SK-N-SH (cell line): ENCODE measurements at regions not wholly inside any gene's neighbourhood (a gene's known extent, or its start where the extent isn't known, plus 50 kb on each side); places are given as distances from the start of the nearest gene placed in this dataset.

Experiments
- CTCF ChIA-PET: fragments of 300-600, 350-600 bp; formaldehyde crosslinking; extraction: SDS; loops from one replicate; lab custom pipeline; 2021; lab: Yijun Ruan, JAX
- POLR2A ChIA-PET: fragments of 350-600 bp; sonication (Branson Sonifier 250); formaldehyde crosslinking; extraction: SDS; loops from one replicate; lab custom pipeline; 2020; ENCODE audit warnings: antibody characterized with exemption, inconsistent platforms; lab: Yijun Ruan, JAX
- DNase-seq: peaks from one replicate; pipeline ENCODE4 v3.0.0; 2012
- H2AFZ ChIP-seq: fragments of 200-600 bp; sonication (generic); 2 replicates; pipeline ENCODE4 v1.8.1; 2016; ENCODE audit warnings: antibody characterized with exemption, mild to moderate bottlenecking, low read depth
- H3F3A ChIP-seq: fragments of 200-600 bp; sonication (generic); replicated peaks from 2 replicates; pipeline ENCODE3; 2016; ENCODE audit warnings: antibody characterized with exemption, mild to moderate bottlenecking; ENCODE audit not compliant: insufficient read depth
- H3K27ac ChIP-seq, 2 experiments: fragments of 200-500 bp in 1 of 2; fragments of 200-600 bp in 1 of 2; sonication (Bioruptor generic) in 1 of 2; sonication (generic), shearing (Covaris generic) in 1 of 2; 2 replicates each; pipeline versions ENCODE4 v1.5.1 to v1.6.1; 2014 to 2016; ENCODE audit warnings: low read depth in 2 of 2, inconsistent platforms in 1 of 2, low read length in 1 of 2, mild to moderate bottlenecking in 1 of 2, mixed read lengths in 1 of 2
- H3K27me3 ChIP-seq: fragments of 200-600 bp; sonication (generic), shearing (Covaris generic); 2 replicates; pipeline ENCODE4 v1.6.1; 2016; ENCODE audit warnings: mixed run types; ENCODE audit not compliant: insufficient read depth
- H3K36me3 ChIP-seq, 2 experiments: fragments of 200-500 bp in 1 of 2; fragments of 200-600 bp in 1 of 2; sonication (Bioruptor generic) in 1 of 2; sonication (generic) in 1 of 2; replicated peaks in 1 of 2; 2 replicates each; pipeline versions ENCODE3 to v1.5.1; 2014 to 2016; ENCODE audit warnings: low read length in 1 of 2, mild to moderate bottlenecking in 1 of 2; ENCODE audit not compliant: insufficient read depth in 2 of 2, control insufficient read depth in 1 of 2
- H3K4me1 ChIP-seq, 2 experiments: fragments of 200-500 bp in 1 of 2; fragments of 200-600 bp in 1 of 2; sonication (Bioruptor generic) in 1 of 2; sonication (generic), shearing (Covaris generic) in 1 of 2; 2 replicates each; pipeline versions ENCODE4 v1.5.1 to v1.6.1; 2014 to 2016; ENCODE audit warnings: low read depth in 1 of 2, low read length in 1 of 2, mixed run types in 1 of 2; ENCODE audit not compliant: insufficient read depth in 2 of 2, control insufficient read depth in 1 of 2
- H3K4me2 ChIP-seq: fragments of 200-600 bp; sonication (generic), shearing (Covaris generic); 2 replicates; pipeline ENCODE4 v1.6.1; 2017; ENCODE audit warnings: mixed run types
- H3K4me3 ChIP-seq, 2 experiments: fragments of 200-500 bp in 1 of 2; fragments of 200-600 bp in 1 of 2; sonication (Bioruptor generic) in 1 of 2; sonication (generic), shearing (Covaris generic) in 1 of 2; 2 replicates each; pipeline versions ENCODE4 v1.5.1 to v1.8.1; 2014 to 2016; ENCODE audit warnings: low read depth in 2 of 2, inconsistent platforms in 1 of 2, low read length in 1 of 2, mild to moderate bottlenecking in 1 of 2, mixed read lengths in 1 of 2, moderate library complexity in 1 of 2
- H3K79me2 ChIP-seq: fragments of 200-600 bp; sonication (generic); 2 replicates; pipeline ENCODE4 v1.8.1; 2017; ENCODE audit warnings: mild to moderate bottlenecking; ENCODE audit not compliant: insufficient read depth
- H3K9ac ChIP-seq: fragments of 200-600 bp; sonication (generic); 2 replicates; pipeline ENCODE4 v1.6.1; 2017; ENCODE audit warnings: mixed run types
- H3K9me2 ChIP-seq: fragments of 200-600 bp; sonication (generic); 2 replicates; pipeline ENCODE4 v1.6.1; 2017; ENCODE audit warnings: mixed run types
- H3K9me3 ChIP-seq: fragments of 200-600 bp; sonication (generic); 2 replicates; pipeline ENCODE4 v1.6.1; 2017; ENCODE audit warnings: mixed run types, mild to moderate bottlenecking, moderate library complexity
- H4K20me1 ChIP-seq: fragments of 200-600 bp; sonication (generic); 2 replicates; pipeline ENCODE4 v1.6.1; 2017; ENCODE audit warnings: mild to moderate bottlenecking, mixed run types; ENCODE audit not compliant: insufficient read depth
- EZH2phosphoT487 ChIP-seq: fragments of 200-600 bp; sonication (generic); IDR thresholded peaks from 2 replicates; pipeline ENCODE4 v1.6.1; 2017; ENCODE audit warnings: low read depth, mixed run types, mild to moderate bottlenecking, antibody characterized with exemption, moderate library complexity, borderline replicate concordance
- GABPA ChIP-seq: IDR thresholded peaks from 2 replicates; pipeline ENCODE4 v1.4.0; 2012; ENCODE audit warnings: low read depth, mild to moderate bottlenecking
- NFIC ChIP-seq: IDR thresholded peaks from 2 replicates; pipeline ENCODE4 v1.4.0; 2012; ENCODE audit warnings: borderline replicate concordance
- RXRA ChIP-seq: IDR thresholded peaks from 2 replicates; pipeline ENCODE4 v1.4.0; 2012; ENCODE audit warnings: low read depth, mild to moderate bottlenecking, borderline replicate concordance
- SIN3A ChIP-seq: IDR thresholded peaks from 2 replicates; pipeline ENCODE4 v1.6.1; 2012; ENCODE audit warnings: low read depth, mild to moderate bottlenecking, low read length, moderate library complexity, borderline replicate concordance
- TAF1 ChIP-seq: IDR thresholded peaks from 2 replicates; pipeline ENCODE4 v1.6.1; 2012; ENCODE audit warnings: low read depth, mild to moderate bottlenecking, low read length, moderate library complexity, borderline replicate concordance
- WGBS: methylation state at CpG from one replicate; pipeline ENCODE4 v1.1.6; 2017; ENCODE audit warnings: low lambda C conversion rate; 5-methylcytosine and 5-hydroxymethylcytosine counted together
- TF ChIP-seq, protein P1 (sequence below): IDR thresholded peaks from 2 replicates; pipeline ENCODE4 v1.6.1; 2012; ENCODE audit warnings: mild to moderate bottlenecking, low read depth, low read length, moderate library complexity
- TF ChIP-seq, protein P2 (sequence below): fragments of 200-600 bp; sonication (generic); IDR thresholded peaks from 2 replicates; pipeline ENCODE4 v1.6.1; 2017; ENCODE audit warnings: antibody characterized with exemption, mild to moderate bottlenecking, moderate library complexity
- TF ChIP-seq, protein P3 (sequence below): IDR thresholded peaks from 2 replicates; pipeline ENCODE4 v1.4.0; 2012; ENCODE audit warnings: low read depth, borderline replicate concordance

DNA sequence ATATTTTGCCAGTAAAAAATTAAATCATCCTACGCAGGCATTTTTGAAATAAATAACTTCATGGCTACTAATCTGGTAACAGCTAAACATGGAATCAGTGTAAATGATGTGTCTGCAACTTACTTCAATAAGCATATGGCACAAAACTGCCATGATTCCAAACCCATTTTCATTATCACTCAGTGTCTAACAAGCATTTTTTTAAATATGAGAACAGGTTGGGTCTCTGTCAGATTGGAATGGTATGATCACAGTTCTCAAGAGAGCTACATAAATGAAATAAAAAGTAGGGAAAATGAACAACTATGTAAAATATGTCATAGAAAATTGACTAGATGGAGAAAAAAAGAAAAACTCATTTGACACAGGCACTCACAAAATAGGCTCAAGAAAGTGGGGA, 476.9 kb upstream of the NWD2 start:
- Histone ChIP-seq H3K9ac (no peak overlapping the region), H4K20me1 (no peaks in the 10 kb centered on the region), H3K36me3 (no peaks in the 10 kb centered on the region), H3K27me3 (no peaks in the 10 kb centered on the region), H2AFZ (no peak overlapping the region), H3K4me2 (no peak overlapping the region), H3K9me2 (no peaks in the 10 kb centered on the region), H3K4me1 (no peaks in the 10 kb centered on the region), H3K79me2 (no peaks in the 10 kb centered on the region), H3K4me3 (no peak overlapping the region), H3K27ac (no peak overlapping the region), H3F3A (no peaks in the 10 kb centered on the region), H3K9me3 (no peaks in the 10 kb centered on the region)
- ChIA-PET CTCF (no interaction called here), POLR2A (no interaction called here)
- WGBS, result 20% methylated on average over 1 of the region's 1 CpG
- no peak for DNase-seq
- TF ChIP-seq, protein P1, sequence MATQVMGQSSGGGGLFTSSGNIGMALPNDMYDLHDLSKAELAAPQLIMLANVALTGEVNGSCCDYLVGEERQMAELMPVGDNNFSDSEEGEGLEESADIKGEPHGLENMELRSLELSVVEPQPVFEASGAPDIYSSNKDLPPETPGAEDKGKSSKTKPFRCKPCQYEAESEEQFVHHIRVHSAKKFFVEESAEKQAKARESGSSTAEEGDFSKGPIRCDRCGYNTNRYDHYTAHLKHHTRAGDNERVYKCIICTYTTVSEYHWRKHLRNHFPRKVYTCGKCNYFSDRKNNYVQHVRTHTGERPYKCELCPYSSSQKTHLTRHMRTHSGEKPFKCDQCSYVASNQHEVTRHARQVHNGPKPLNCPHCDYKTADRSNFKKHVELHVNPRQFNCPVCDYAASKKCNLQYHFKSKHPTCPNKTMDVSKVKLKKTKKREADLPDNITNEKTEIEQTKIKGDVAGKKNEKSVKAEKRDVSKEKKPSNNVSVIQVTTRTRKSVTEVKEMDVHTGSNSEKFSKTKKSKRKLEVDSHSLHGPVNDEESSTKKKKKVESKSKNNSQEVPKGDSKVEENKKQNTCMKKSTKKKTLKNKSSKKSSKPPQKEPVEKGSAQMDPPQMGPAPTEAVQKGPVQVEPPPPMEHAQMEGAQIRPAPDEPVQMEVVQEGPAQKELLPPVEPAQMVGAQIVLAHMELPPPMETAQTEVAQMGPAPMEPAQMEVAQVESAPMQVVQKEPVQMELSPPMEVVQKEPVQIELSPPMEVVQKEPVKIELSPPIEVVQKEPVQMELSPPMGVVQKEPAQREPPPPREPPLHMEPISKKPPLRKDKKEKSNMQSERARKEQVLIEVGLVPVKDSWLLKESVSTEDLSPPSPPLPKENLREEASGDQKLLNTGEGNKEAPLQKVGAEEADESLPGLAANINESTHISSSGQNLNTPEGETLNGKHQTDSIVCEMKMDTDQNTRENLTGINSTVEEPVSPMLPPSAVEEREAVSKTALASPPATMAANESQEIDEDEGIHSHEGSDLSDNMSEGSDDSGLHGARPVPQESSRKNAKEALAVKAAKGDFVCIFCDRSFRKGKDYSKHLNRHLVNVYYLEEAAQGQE, result no peak
- TF ChIP-seq EZH2phosphoT487, result no peak
- TF ChIP-seq, protein P2, sequence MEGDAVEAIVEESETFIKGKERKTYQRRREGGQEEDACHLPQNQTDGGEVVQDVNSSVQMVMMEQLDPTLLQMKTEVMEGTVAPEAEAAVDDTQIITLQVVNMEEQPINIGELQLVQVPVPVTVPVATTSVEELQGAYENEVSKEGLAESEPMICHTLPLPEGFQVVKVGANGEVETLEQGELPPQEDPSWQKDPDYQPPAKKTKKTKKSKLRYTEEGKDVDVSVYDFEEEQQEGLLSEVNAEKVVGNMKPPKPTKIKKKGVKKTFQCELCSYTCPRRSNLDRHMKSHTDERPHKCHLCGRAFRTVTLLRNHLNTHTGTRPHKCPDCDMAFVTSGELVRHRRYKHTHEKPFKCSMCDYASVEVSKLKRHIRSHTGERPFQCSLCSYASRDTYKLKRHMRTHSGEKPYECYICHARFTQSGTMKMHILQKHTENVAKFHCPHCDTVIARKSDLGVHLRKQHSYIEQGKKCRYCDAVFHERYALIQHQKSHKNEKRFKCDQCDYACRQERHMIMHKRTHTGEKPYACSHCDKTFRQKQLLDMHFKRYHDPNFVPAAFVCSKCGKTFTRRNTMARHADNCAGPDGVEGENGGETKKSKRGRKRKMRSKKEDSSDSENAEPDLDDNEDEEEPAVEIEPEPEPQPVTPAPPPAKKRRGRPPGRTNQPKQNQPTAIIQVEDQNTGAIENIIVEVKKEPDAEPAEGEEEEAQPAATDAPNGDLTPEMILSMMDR, result no peak
- no peak for TF ChIP-seq SIN3A
- no peak for TF ChIP-seq GABPA
- TF ChIP-seq NFIC, result no peak
- TF ChIP-seq, protein P3, sequence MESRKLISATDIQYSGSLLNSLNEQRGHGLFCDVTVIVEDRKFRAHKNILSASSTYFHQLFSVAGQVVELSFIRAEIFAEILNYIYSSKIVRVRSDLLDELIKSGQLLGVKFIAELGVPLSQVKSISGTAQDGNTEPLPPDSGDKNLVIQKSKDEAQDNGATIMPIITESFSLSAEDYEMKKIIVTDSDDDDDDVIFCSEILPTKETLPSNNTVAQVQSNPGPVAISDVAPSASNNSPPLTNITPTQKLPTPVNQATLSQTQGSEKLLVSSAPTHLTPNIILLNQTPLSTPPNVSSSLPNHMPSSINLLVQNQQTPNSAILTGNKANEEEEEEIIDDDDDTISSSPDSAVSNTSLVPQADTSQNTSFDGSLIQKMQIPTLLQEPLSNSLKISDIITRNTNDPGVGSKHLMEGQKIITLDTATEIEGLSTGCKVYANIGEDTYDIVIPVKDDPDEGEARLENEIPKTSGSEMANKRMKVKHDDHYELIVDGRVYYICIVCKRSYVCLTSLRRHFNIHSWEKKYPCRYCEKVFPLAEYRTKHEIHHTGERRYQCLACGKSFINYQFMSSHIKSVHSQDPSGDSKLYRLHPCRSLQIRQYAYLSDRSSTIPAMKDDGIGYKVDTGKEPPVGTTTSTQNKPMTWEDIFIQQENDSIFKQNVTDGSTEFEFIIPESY, result no peak
- no peak for TF ChIP-seq TAF1
- no peak for TF ChIP-seq RXRA
